ENCODE measurements at regions not wholly inside any gene's neighbourhood (a gene's known extent, or its start where the extent isn't known, plus 50 kb on each side); places are given as distances from the start of the nearest gene placed in this dataset.

- DNase-seq: no peak
These were observed 217.4 kb upstream of the EOMES start for GRCh38 chr3:27939521-27939920.

GRCh38 chr3:27939940-27940339 is 217.8 kb upstream of the EOMES start:
- no peak for DNase-seq

- no peak for DNase-seq
These were observed 221.0 kb upstream of the EOMES start for GRCh38 chr3:27943106-27943505.

GRCh38 chr3:27945229-27945628 is 223.1 kb upstream of the EOMES start:
- DNase-seq: no peak

GRCh38 chr3:27960133-27960532 is 238.0 kb upstream of the EOMES start:
- no peak for DNase-seq

GRCh38 chr3:27963519-27963918 is 241.4 kb upstream of the EOMES start:
- no peak for DNase-seq

- no peak for DNase-seq
These were observed 249.5 kb upstream of the EOMES start for GRCh38 chr3:27971600-27971999.

DNA sequence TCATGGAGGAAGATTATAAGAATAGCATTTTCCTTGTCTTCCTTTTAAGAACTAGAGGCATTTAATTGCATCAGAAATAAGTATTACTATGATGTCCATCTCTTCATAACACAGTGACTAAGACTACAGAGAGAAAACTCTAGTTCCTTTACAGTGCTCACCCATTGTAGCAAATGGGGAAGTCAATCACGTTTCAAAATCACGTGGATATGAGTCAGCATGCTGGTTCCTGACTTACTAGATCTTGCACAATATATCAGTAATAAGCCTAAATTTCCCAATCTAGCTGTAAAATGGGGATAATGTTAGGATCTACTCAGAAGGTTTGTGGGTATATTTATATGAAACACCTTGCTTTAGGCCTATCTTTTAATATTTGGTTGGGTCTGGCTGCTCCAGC is 254.8 kb upstream of the EOMES start:
- no peak for DNase-seq

DNA sequence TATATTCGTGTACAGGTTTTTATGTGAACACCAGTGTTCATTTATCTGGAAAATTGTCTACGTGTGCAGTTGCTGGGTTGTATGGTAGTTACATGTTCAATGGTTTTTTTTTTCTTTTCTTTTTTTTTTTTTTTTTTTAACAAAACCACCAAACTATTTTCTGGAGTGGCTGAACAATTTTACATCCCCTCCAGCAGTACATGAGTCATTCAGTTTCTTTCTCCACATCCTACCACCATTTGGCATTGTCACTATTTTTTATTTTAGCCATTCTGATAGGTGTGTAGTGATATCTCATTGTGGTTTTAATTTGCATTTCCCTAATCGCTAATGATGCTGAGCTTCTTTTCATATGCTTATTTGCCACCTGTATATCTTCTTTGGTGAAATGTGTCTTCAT is 256.3 kb upstream of the EOMES start:
- DNase-seq: no peak

GRCh38 chr3:27985369-27986035 is 255.9 kb upstream of the CMC1 start:
- DNase-seq: no peak

GRCh38 chr3:27986234-27986879 is 255.1 kb upstream of the CMC1 start:
- DNase-seq: no peak

- DNase-seq: no peak
These were observed 251.1 kb upstream of the CMC1 start for GRCh38 chr3:27990324-27990723.

GRCh38 chr3:27990837-27991236 is 250.6 kb upstream of the CMC1 start:
- DNase-seq: no peak

- no peak for DNase-seq
These were observed 248.4 kb upstream of the CMC1 start for GRCh38 chr3:27993051-27993450.

GRCh38 chr3:28000608-28001007 is 240.8 kb upstream of the CMC1 start:
- DNase-seq: no peak

GRCh38 chr3:28008235-28008634 is 233.2 kb upstream of the CMC1 start:
- no peak for DNase-seq

DNA sequence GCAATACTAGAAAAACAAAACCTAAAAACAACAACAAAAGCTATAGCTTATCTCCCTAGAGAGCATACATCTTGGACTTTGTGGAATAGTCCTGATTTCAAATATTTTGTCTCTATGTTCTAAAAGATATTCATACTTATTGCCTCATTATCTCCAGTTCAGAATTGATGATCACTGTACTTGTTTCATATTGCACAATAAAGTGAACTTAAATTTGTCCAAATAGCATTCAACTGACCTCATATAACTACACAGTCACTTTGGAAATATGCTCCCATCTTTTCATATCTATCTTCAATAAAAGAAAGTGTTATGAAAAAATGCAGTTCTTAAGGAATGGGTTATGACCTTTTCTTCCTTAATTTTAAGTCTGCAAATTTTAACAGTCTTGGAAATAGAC is 228.6 kb upstream of the CMC1 start:
- DNase-seq: no peak

DNA sequence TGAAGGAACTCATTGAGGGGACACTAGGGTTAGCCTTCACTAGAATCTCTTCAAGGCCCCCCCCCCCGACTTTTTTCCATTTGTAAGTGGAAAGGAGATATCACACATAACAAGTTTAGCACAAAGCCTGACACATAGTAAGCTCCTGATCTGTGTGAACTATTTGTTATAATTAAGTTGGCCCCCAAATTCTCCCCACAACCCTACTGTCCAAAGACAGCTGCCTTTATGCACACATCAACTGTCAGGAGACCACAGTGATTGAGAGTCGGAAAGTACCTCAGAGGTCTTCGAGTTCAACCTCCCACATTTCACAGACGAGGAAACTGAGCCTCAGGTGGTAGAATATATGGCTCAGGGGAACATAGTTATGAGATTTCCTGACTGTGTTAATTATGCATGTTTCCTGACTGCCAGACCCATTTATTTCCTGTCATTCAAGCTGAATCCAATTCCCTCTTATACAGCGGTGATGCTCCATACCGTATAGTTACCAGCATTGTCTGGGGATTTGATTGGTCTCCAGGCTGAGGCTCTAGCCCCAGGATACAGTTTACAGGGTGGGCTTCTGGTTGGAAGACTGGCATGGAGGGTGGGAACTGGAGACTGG is 227.4 kb upstream of the CMC1 start:
- DNase-seq: no peak

DNA sequence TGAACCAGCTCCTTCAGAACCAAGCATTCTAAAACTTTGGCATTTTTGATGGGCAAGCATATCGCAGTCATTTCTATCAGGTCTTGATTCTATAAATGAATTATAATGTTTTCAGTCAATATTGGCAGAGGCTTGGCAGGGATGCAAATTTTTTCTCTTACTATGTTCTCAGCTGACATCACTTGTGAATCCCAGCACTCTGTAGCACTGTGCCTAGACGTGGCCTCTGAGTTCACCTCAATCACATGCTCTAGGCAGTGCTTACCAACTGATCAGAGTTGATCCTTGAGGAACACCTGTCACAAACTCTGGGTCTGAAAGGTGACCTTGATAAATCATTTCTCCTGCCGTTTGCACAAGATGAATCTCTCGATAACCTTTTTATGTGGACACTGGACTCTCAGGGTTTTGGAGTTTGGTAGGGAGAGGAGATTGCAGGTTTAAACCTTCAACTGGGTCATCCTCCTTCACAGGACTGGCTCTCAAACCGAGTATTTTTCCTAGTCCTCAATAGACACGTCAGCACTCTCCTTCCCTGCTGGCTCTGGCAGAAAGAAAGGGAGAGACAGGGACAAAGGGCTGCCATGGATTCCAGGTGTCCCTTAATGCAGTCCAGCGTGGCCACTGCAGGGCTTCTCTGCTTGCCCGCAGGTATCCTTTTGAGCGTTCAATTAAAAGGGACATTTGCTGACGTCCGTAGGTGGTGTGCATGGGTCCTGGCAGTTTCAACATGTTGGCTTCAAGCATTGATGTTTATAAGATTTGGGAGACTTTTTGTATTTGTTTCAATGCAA is 222.3 kb upstream of the CMC1 start:
- no peak for DNase-seq

- DNase-seq: no peak
These were observed 221.7 kb upstream of the CMC1 start for GRCh38 chr3:28019740-28020139.

GRCh38 chr3:28022916-28023315 is 218.5 kb upstream of the CMC1 start:
- DNase-seq: no peak

GRCh38 chr3:28028554-28028953 is 212.9 kb upstream of the CMC1 start:
- no peak for DNase-seq

Data from right lung (tissue), 2 donors.